Kidney (tissue), 13 donors: ENCODE measurements at regions not wholly inside any gene's neighbourhood (a gene's known extent, or its start where the extent isn't known, plus 50 kb on each side); places are given as distances from the start of the nearest gene placed in this dataset.

ENCODE experiments used
- DNase-seq, 5 donors: peaks; one replicate each; pipeline ENCODE4 v3.0.0-alpha.2; 2013 to 2020
- FAIRE-seq: peaks from 2 replicates; lab custom pipeline; 2012; peaks lifted over from hg19 to GRCh38; lab: Jason Lieb, UNC
- H3K27ac ChIP-seq, 2 donors: one replicate each; pipeline ENCODE4 v1.7.0; 2013; ENCODE audit warnings: low read depth in 2 of 2, low read length in 2 of 2, inconsistent platforms in 1 of 2
- H3K27me3 ChIP-seq: one replicate; pipeline ENCODE4 v1.7.1; 2013; ENCODE audit warnings: low read length, inconsistent platforms; ENCODE audit not compliant: control insufficient read depth, insufficient read depth
- H3K36me3 ChIP-seq, 3 donors: one replicate each; pipeline versions ENCODE4 v1.7.0 to v1.7.1; 2013; ENCODE audit warnings: low read length in 3 of 3, control low read depth in 1 of 3, inconsistent platforms in 1 of 3; ENCODE audit not compliant: insufficient read depth in 3 of 3, control insufficient read depth in 2 of 3
- H3K4me1 ChIP-seq, 3 donors: one replicate each; pipeline versions ENCODE4 v1.7.0 to v1.7.1; 2013; ENCODE audit warnings: low read length in 3 of 3, inconsistent platforms in 1 of 3, low read depth in 1 of 3; ENCODE audit not compliant: control insufficient read depth in 2 of 3, insufficient read depth in 2 of 3
- H3K4me3 ChIP-seq, 3 donors: one replicate each; pipeline versions ENCODE4 v1.7.0 to v1.8.1; 2013; ENCODE audit warnings: low read length in 3 of 3, control low read depth in 1 of 3, inconsistent platforms in 1 of 3
- H3K9ac ChIP-seq, 3 donors: one replicate each; pipeline versions ENCODE4 v1.7.0 to v1.7.1; 2013; ENCODE audit warnings: low read length in 3 of 3, control low read depth in 1 of 3, inconsistent platforms in 1 of 3
- H3K9me3 ChIP-seq, 3 donors: one replicate each; pipeline versions ENCODE4 v1.7.0 to v1.7.1; 2013; ENCODE audit warnings: low read length in 3 of 3, control low read depth in 1 of 3, inconsistent platforms in 1 of 3; ENCODE audit not compliant: control insufficient read depth in 2 of 3, insufficient read depth in 1 of 3
- intact Hi-C: fragments of 100-400 bp; cut with DNase I; formaldehyde crosslinking; loops from one replicate; pipeline ENCODE4 v1.11.1; 2022
- TF ChIP-seq, protein P1 (sequence below): IDR thresholded peaks from 3 replicates; pipeline ENCODE4 v1.5.1; 2012; ENCODE audit warnings: mild to moderate bottlenecking, moderate library complexity, borderline replicate concordance; ENCODE audit not compliant: insufficient read depth; ENCODE audit errors: extremely low read depth
- donor health status: control.
- donor health status: control.
- donor health status: control.
- donor health status: control.
- donor health status: control.
- donor health status: DM: yes; HTN: yes; CAD: no.
- donor health status: Normal renal cell carcinoma (clear cell type).

DNA sequence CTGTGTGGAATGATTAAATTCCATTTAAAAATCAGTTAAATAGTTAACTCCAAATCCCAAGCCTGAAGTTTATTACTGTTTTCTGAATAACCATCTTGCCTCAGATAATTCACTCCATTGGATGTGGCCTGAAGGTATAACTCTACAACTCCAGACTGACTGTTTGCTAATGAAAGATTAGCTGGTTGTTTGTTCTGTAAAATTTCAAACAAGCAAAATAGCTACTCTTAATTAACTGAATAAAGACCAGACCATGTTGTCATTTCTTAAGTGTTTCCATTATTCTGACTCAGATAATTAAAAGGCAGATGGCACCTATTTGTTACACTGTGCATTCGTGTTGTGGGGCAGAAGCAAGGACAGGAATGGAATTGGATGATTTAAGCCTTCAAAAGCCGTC is 78.5 kb upstream of the DDIT4L start:
- TF ChIP-seq, protein P1, sequence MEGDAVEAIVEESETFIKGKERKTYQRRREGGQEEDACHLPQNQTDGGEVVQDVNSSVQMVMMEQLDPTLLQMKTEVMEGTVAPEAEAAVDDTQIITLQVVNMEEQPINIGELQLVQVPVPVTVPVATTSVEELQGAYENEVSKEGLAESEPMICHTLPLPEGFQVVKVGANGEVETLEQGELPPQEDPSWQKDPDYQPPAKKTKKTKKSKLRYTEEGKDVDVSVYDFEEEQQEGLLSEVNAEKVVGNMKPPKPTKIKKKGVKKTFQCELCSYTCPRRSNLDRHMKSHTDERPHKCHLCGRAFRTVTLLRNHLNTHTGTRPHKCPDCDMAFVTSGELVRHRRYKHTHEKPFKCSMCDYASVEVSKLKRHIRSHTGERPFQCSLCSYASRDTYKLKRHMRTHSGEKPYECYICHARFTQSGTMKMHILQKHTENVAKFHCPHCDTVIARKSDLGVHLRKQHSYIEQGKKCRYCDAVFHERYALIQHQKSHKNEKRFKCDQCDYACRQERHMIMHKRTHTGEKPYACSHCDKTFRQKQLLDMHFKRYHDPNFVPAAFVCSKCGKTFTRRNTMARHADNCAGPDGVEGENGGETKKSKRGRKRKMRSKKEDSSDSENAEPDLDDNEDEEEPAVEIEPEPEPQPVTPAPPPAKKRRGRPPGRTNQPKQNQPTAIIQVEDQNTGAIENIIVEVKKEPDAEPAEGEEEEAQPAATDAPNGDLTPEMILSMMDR: no peak
- no peak for DNase-seq

DNA sequence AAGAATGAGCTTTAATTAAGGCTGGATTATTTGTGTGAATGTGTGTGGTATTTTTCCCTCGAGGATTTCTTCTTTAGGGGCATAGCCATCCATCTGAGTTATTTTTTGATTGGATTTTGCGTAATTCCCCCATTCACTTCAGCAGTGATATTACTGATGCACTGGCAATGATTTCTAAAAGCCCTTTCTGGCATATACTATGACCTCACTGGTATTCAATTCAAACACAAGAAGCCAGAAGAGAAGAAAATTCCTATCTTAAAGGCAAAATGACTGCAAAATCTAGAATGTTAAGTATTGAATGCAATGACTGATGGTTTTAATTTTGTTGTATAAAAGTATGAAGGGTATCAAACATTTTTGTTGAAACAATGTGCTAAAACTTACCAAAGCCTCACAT is 71.1 kb upstream of the DDIT4L start:
- H3K27me3 ChIP-seq: no peaks in the 10 kb centered on the region
- intact Hi-C loops: no loop called here
- no peak for FAIRE-seq

More for the DNA sequence above, 78.5 kb upstream of the DDIT4L start:
- H3K27ac ChIP-seq: no peak overlapping the region
- no peak overlapping the region for H3K9ac ChIP-seq
- no peaks in the 10 kb centered on the region for H3K4me1 ChIP-seq
- FAIRE-seq: no peak
- no peak overlapping the region for H3K4me3 ChIP-seq
- intact Hi-C loops: no loop called here
- H3K9me3 ChIP-seq: peaks cover 0 to 2% (median 0%) of the 10 kb centered on the region in 3 donors
- H3K36me3 ChIP-seq: no peaks in the 10 kb centered on the region
- no peaks in the 10 kb centered on the region for H3K27me3 ChIP-seq

DNA sequence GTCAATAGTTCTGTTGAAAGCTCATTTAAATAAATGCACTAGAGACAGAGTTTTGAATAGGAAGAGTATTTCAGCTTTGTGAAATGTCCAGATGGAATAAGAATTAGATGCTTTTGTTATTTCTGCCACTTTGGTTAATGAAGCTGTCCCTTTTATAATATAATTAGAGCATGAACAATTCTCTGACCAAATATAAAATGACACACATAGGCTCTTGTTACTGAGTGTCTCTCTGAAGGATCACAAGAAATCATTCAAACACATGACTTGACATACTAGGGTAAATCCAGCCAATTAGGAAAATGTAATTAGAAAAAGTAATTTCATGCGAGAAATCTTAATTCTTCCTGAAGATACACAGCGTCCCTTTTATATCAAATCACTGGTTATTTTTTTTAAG is 68.4 kb upstream of the DDIT4L start:
- Histone ChIP-seq H3K27ac (no peak overlapping the region), H3K4me1 (no peaks in the 10 kb centered on the region), H3K9ac (no peak overlapping the region), H3K27me3 (no peaks in the 10 kb centered on the region), H3K36me3 (no peaks in the 10 kb centered on the region), H3K4me3 (no peak overlapping the region), H3K9me3 (no peaks in the 10 kb centered on the region)
- intact Hi-C loops: no loop called here
- FAIRE-seq: no peak
- TF ChIP-seq, protein P1: no peak
- no peak for DNase-seq

More for the DNA sequence above, 71.1 kb upstream of the DDIT4L start:
- H3K9me3 ChIP-seq: no peaks in the 10 kb centered on the region
- TF ChIP-seq, protein P1: no peak
- no peak overlapping the region for H3K4me3 ChIP-seq
- H3K36me3 ChIP-seq: no peaks in the 10 kb centered on the region
- H3K4me1 ChIP-seq: no peaks in the 10 kb centered on the region
- no peak overlapping the region for H3K9ac ChIP-seq
- no peak for DNase-seq
- no peak overlapping the region for H3K27ac ChIP-seq

DNA sequence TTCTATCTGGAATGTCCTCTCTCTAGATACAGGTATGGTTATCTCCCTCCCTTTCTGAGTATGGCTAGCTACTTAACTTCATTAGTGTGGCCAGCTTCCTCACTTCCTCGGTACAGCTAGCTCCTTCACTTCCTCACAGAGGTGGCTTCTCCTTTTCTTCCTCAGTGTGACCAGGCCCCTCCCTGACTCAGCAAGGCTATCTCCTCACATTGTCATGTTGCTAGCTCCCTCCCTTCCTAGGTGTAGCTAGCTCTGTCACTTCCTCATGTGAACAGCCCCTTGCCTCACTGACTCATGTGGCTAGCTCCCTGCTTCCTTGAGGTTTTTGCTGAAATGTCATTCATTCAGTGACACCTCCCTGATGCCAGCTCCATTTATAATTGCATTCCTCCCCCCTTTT is 67.3 kb upstream of the DDIT4L start:
- Histone ChIP-seq H3K4me1 (no peaks in the 10 kb centered on the region), H3K9me3 (no peaks in the 10 kb centered on the region), H3K4me3 (no peak overlapping the region), H3K9ac (no peak overlapping the region), H3K27me3 (no peaks in the 10 kb centered on the region), H3K27ac (no peak overlapping the region), H3K36me3 (no peaks in the 10 kb centered on the region)
- intact Hi-C loops: no loop called here
- TF ChIP-seq, protein P1: no peak
- no peak for DNase-seq
- FAIRE-seq: no peak
